GM19351 (cell line): ENCODE measurements at regions not wholly inside any gene's neighbourhood (a gene's known extent, or its start where the extent isn't known, plus 50 kb on each side); places are given as distances from the start of the nearest gene placed in this dataset.
"Not testable (repeated sequence)": the region's sequence is repeated elsewhere in the genome, so short reads cannot be mapped to it uniquely, and the experiment has no call there.

Source experiments
- ATAC-seq: cut with Tn5 transposase; IDR thresholded peaks from one replicate; pipeline ENCODE4 v1.9.1; 2021; ENCODE audit warnings: mild to moderate bottlenecking, moderate library complexity; ENCODE audit not compliant: unreplicated experiment

DNA sequence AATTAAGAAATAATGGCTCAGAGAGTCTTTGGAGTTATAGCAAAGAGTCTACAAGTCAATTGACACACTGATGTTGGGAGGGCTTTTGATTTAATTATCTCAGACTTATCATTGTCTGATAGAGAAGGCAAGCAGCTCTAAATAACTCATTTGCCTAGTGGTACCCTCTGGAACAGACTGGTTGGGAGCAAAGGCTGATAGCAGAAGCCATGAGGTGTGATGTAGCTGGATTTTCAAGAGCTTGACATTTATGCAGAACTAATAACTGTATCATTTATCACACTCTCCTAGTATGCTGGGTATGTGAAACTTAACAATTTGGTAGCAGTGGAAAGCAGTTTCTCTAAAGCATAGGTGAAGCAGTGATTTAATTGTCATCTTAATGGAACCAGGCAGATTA, 380.6 kb downstream of the TENT5A start:
- ATAC-seq, result no peak

DNA sequence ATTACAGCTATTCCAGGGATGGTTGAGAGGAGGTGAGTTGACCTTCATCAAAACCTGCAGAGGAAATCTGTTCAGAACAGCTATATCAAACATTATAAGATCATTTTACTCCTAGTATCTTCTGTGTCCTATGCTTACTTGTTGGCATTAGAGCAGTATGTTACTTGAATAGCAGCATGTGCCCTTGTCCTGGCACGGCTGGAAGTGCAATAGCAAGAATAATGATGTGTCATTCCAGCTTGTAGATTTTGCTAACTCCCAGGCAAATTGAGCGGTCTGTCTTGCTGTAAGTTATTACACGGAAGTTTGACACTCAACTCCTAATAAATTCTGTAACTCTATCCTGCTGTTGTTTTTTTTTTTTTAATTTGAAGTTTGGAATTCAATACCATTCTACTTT, 385.5 kb downstream of the TENT5A start:
- ATAC-seq, result no peak

GRCh38 chr6:81362246-81362645, 390.2 kb downstream of the TENT5A start:
- ATAC-seq, result no peak

GRCh38 chr6:81353262-81353661, 399.2 kb downstream of the TENT5A start:
- no peak for ATAC-seq

DNA sequence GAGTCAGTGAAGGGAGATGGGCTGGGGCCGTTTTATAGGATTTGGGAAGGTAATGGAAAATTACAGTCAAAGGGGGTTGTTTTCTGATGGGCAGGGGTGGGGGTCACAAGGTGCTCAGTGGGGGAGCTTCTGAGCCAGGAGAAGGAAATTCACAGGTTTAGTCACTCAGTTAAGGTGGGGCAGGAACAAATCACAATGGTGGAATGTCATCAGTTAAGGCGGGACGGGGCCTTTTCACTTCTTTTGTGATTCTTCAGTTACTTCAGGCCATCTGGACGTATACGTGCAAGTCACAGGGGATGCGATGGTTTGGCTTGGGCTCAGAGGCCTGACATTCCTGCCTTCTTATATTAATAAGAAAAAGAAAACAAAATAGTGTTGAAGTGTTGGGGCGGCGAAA, 408.5 kb downstream of the TENT5A start:
- not testable (repeated sequence) for ATAC-seq

DNA sequence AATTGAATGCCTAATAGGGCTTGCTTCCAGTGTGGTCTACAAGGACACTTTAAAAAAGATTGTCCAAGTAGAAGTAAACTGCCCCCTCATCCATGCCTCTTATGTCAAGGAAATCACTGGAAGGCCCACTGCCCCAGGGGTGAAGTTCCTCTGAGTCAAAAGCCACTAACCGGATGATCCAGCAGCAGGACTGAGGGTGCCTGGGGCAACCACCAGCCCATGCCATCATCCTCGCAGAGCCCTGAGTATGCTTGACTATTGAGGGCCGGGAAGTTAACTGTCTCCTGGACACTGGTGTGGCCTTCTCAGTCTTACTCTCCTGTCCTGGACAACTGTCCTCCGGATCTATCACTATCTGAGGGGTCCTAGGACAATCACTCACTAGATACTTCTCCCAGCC, 411.5 kb downstream of the TENT5A start:
- ATAC-seq, result no peak

DNA sequence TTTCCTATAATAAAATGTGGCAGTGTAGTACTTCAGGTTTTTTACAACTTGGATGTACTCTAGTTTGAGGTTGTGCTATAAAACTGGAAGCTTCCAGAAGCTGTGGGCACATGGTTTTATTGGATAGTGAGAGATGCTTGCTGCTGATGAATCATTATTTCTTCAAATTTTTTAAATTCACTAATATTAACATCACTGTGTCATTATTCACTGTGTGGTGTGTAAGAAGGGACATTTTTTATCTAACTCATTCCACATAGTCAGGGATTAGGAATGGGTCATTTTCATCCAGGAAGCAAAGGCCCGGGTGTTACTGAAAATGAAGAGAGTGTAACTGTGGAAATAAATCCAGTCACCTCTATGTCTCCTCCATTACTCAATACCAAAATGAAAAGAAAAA, 421.0 kb downstream of the TENT5A start:
- no peak for ATAC-seq

- ATAC-seq, result no peak
Measured at GRCh38 chr6:81328700-81329099, 423.8 kb downstream of the TENT5A start.

DNA sequence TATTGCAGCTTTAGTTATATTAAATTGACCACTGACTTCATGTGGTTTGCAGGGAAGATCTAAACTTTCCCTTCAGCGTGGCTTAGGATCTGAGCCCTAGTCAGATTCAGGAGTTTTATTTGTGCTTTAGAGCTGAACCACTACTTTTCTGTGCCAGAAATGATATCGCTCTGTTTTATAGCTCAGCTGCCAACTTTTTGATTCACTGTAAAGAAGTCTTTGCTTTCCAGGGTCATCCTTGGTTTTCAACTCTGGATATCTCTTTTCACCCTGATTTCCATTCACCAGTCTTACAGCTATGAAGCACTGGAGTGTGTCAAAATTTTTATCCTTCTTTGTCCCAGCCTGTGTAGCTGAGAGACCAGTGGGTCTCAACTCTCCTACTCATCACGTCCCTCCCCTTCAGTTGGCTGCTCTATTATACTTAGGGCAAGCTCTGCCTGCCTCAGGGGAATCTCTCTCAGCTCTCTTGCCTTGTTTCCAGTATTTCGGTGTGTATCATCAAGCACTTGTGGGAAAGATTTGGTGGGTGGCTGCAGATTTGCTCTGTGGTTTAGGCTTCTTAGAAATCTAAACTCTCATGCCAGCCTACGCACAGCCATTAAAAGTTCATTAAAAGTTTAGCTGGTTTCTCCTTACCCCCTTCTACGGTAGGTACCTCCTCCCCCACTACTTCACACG, 425.5 kb downstream of the TENT5A start:
- no peak for ATAC-seq

DNA sequence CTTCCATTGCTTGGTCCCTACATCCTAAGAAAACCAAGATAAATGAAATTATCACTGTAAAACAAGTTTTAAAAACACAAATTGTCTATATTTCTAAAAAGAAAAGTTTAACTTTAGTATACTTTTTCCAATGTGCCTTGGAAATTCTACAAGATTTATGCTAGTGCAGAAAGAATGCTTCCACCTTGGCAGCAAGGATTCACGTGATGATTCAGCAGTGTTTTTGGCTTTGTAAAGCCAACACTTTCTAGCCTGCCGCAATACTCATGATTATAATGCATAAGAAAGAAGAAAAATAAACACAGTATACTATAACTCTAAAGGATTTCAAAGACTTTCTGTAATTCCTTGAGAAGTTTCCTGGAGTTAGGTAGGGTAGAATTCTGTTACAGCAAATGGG, 442.7 kb downstream of the TENT5A start:
- no peak for ATAC-seq

DNA sequence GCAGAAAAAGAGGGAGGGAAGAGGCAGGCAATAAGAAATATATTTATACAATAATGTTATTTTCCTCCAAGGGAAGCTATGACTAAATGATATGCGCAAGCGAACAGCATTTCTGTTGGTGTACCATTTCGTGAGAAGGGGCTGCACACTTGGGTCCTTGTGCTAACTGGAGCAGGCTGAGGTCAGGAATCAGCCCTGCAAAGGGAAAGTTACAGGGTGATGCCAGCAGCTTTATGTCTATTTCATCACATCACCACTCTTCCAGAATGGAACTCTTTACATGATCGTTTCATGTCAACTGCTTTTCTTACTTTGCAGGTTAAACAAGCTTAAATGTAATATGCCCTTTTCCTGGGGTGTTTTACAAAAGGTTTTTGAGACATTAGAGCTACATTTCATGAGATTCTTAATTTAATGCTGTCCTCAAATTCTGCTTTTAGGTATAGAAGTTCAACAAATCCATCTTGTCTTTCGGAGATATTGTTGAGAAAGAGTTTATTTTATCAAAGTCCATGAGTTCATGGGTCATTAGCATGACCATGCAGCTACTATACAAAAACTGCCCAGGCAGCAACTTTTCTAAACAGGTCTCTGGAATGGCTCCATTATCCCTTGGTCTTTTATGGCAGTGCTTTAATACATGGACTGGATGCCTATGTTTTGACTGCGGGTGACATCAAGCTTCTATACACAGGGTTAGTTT, 443.8 kb downstream of the TENT5A start:
- no peak for ATAC-seq

- ATAC-seq, result no peak
Measured at GRCh38 chr6:81307651-81308214, 444.7 kb downstream of the TENT5A start.

- ATAC-seq, result no peak
Measured at GRCh38 chr6:81304466-81304865, 448.0 kb downstream of the TENT5A start.

DNA sequence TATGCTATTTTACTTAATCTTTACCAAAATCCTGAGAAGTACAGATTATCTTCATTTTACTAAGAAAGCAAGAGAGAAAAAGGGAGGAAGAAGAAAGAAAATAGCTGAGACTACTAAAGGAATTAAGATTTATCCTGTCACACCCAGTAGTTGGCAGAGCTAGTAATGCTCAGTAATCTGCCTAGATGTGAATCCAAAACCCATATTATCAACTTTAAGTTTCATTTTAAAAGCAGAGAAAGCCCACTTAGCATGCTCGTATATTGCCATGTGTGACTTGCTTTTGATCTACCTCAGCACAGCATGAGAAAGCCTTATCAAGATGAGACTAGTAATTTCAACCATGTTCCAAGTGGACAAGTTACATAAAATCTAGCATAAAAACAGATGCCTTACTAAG, 451.5 kb downstream of the TENT5A start:
- no peak for ATAC-seq

DNA sequence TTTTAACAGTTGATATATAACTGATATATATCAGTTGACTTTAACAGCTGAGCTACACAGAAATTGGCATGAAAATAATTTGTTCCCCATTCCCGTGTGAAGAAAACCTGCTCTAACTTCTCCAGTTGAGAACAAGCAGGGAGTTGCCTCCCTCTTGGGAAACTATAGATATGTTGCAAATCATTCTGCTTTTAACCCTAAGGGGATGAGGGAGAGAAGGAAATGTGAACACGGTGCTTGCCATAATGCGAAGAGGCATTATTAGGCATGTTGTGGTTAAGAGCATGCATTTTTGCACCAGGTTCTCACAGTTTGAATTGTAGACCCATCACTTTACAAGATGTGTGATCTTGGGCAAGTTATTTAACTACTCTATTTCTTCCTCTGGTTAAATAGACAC, 453.7 kb downstream of the TENT5A start:
- no peak for ATAC-seq

GRCh38 chr6:81295310-81295709, 457.2 kb downstream of the TENT5A start:
- no peak for ATAC-seq

DNA sequence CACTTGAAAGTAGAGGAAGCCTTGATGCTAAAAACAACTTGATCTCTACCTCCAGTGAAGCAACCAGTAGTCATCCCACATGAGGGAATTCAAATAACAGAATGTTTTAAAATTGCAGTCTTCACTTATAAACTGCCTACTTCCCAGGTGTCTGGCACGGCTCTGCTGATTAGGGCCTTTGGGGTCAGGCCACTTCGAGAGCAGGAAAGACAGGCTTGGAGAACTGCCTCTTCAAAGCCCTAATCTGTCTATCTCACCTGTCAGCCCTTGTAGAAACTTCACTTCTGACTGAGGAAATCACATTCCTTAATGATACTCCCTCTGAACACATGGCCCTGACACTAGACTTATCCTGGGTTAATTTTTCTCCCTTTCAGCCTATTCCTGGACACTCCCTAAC, 458.6 kb downstream of the TENT5A start:
- no peak for ATAC-seq

DNA sequence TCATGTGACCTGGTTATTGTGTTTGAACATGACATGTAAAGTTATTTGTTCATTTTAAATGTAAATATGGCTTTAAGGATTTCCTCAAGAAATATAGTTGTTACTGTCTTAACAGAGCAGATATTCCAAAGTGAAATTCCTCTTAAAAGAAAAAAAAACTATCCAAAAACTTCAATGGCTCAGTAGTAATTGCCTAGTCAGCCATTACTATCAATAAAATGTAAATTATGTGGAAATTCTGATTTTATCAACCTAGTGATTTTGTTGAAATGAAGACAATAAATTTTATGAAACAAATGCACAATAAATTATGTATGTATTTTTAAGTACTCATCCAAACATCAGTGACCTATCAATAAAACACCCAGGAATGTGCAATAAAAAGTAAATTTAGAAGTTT, 463.3 kb downstream of the TENT5A start:
- ATAC-seq, result no peak

GRCh38 chr6:81265106-81265505, 487.4 kb downstream of the TENT5A start:
- no peak for ATAC-seq

GRCh38 chr6:81263531-81264168, 488.8 kb downstream of the TENT5A start:
- ATAC-seq, result no peak

GRCh38 chr6:81262656-81263055, 489.8 kb downstream of the TENT5A start:
- ATAC-seq, result no peak

DNA sequence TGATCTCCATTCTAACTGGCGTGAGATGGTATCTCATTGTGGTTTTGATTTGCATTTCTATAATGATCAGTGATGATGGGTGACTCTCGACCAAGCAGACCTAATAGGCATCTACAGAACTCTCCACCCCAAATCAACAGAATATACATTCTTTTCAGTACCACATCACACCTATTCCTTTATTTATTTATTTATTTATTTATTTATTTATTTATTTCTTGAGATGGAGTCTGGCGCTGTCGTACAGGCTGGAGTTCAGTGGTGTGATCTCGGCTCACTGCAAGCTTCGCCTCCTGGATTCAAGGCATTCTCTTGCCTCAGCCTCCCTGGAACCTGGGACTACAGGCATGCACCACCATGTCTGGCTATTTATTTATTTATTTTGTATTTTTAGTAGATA, 496.3 kb downstream of the TENT5A start:
- ATAC-seq, result not testable (repeated sequence)
